B cell (primary cell): ENCODE measurements at regions not wholly inside any gene's neighbourhood (a gene's known extent, or its start where the extent isn't known, plus 50 kb on each side); places are given as distances from the start of the nearest gene placed in this dataset.

Experiments used
- CTCF ChIP-seq: fragments of 200-600 bp; IDR thresholded peaks from one replicate; pipeline ENCODE4 v1.8.0; 2022; ENCODE audit warnings: antibody characterized with exemption, mild to moderate bottlenecking
- EZH2 ChIP-seq: IDR thresholded peaks from 2 replicates; pipeline ENCODE4 v1.6.1; 2012; ENCODE audit warnings: borderline replicate concordance, low read depth, mild to moderate bottlenecking, moderate library complexity, low read length; ENCODE audit not compliant: insufficient read depth, poor library complexity, severe bottlenecking

DNA sequence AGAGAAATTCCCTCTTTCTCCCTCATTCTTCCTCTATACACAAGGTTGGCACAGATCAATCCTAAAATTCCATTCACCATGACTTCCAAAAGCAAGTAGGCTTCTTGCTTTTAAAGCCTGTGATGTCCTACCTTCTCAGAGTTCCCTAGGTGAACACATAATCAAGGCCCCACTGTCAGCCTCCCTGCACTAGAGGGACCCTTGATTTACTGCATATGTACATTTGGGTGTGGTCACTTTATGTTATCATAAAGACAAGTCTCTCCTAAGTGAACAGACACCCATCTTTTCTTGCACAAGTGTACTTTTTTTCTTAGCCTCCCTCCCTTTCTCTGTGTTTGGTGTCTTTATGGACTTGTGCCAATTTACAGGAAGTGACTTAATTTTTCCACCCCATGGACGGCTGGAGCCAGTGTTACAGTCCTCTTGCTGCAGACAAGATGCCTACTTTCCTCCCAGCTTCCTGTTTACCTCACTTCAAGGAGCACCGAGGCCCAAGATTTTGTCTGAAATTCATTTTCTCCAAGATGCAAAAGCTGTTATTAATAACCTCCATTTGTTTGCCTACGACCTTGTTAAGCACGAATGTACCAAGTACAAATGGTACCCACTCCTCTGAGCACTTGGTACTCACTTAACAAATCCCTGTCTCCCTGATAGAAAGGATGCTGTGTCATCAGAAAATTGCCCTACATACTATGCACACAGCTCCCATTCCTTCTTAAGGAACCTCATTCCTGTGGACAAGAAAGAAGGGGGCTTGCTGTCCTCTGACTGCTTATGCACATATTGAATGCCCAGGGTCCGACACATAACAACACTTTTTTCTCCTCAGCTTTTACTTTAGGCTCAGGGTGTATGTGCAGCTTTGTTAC is 82.8 kb upstream of the SLC44A3 start:
- TF ChIP-seq CTCF (no peak), EZH2 (no peak)
